K562 (cell line): ENCODE measurements at regions not wholly inside any gene's neighbourhood (a gene's known extent, or its start where the extent isn't known, plus 50 kb on each side); places are given as distances from the start of the nearest gene placed in this dataset.
A peak's percentile ranks its signal among the peaks of the same experiment; 100 is the strongest.

Source experiments
- ATAC-seq: fragments of 200-7000 bp; cut with Tn5 transposase; 3 replicates; pipeline ENCODE4 v1.9.1; 2020; ENCODE audit warnings: moderate library complexity
- BruUV-seq: library from RNA; stranded (reverse); fragments of 400-500 nt; replicated peaks from 2 replicates; lab custom pipeline; 2021; lab: Mats Ljungman, UMichigan
- CTCF ChIA-PET: fragments of 300-600 bp; formaldehyde crosslinking; extraction: SDS; loops from one replicate; lab custom pipeline; 2021; ENCODE audit warnings: low intra/inter-chr PET ratio; lab: Yijun Ruan, JAX
- POLR2A ChIA-PET: fragments of 300-600, 350-650 bp; sonication (Branson Sonifier 250); formaldehyde crosslinking; extraction: SDS; loops from one replicate; lab custom pipeline; 2021; ENCODE audit warnings: antibody characterized with exemption, inconsistent platforms; lab: Yijun Ruan, JAX
- DNase-seq, 4 experiments: peaks; one replicate each; pipeline versions ENCODE4 v3.0.0 to v3.0.0-alpha.2; 2011 to 2018; ENCODE audit warnings: low spot score in 3 of 4, mixed read lengths in 3 of 4; ENCODE audit errors: extremely low read depth in 1 of 4
- FAIRE-seq: peaks from 2 replicates; lab custom pipeline; 2011; peaks lifted over from hg19 to GRCh38; lab: Jason Lieb, UNC
- H2AFZ ChIP-seq: 2 replicates; pipeline ENCODE4 v1.6.0; 2011; ENCODE audit warnings: low read depth, low read length, control low read depth, inconsistent platforms
- H3K27ac ChIP-seq: fragments of 200-600 bp; 3 replicates; pipeline ENCODE4 v1.8.0; 2011; ENCODE audit warnings: low read depth, mild to moderate bottlenecking, control low read depth, inconsistent platforms, low read length, moderate library complexity, mixed read lengths; ENCODE audit errors: extremely low read depth
- H3K27me3 ChIP-seq, 2 experiments: fragments of 300-600 bp in 1 of 2; 2 replicates in 1 of 2; 3 replicates in 1 of 2; pipeline versions ENCODE4 v1.6.0 to v1.8.0; 2011; ENCODE audit warnings: inconsistent platforms in 2 of 2, low read length in 2 of 2, mild to moderate bottlenecking in 1 of 2, mixed read lengths in 1 of 2, moderate library complexity in 1 of 2; ENCODE audit not compliant: control insufficient read depth in 2 of 2, insufficient read depth in 2 of 2
- H3K36me3 ChIP-seq: fragments of 300-600 bp; 3 replicates; pipeline ENCODE4 v1.8.0; 2011; ENCODE audit warnings: mild to moderate bottlenecking, low read length, inconsistent platforms; ENCODE audit not compliant: control insufficient read depth, insufficient read depth
- H3K4me1 ChIP-seq, 2 experiments: fragments of 200-600 bp in 1 of 2; replicated peaks in 1 of 2; 2 replicates in 1 of 2; 3 replicates in 1 of 2; pipeline versions ENCODE4 v1.5.1 to v1.8.0; 2011; ENCODE audit warnings: inconsistent platforms in 2 of 2, low read length in 2 of 2, mild to moderate bottlenecking in 1 of 2, mixed read lengths in 1 of 2, moderate library complexity in 1 of 2; ENCODE audit not compliant: control insufficient read depth in 2 of 2, insufficient read depth in 2 of 2
- H3K4me2 ChIP-seq: 2 replicates; pipeline ENCODE4 v1.6.1; 2011; ENCODE audit warnings: low read length, control low read depth, inconsistent platforms, mixed read lengths; ENCODE audit not compliant: insufficient read depth
- H3K4me3 ChIP-seq: fragments of 200-600 bp; sonication (generic), shearing (Covaris generic); 2 replicates; pipeline ENCODE4 v1.5.1; 2016; ENCODE audit warnings: control low read depth, inconsistent platforms
- H3K79me2 ChIP-seq: fragments of 200-600 bp; 3 replicates; pipeline ENCODE4 v1.8.0; 2011; ENCODE audit warnings: low read length, inconsistent platforms; ENCODE audit not compliant: control insufficient read depth, insufficient read depth
- H3K9ac ChIP-seq, 2 experiments: 2 replicates each; pipeline versions ENCODE4 v1.6.0 to v1.6.1; 2011; ENCODE audit warnings: low read depth in 2 of 2, low read length in 2 of 2, control low read depth in 1 of 2, inconsistent platforms in 1 of 2, mild to moderate bottlenecking in 1 of 2, mixed read lengths in 1 of 2; ENCODE audit not compliant: insufficient read depth in 1 of 2
- H3K9me1 ChIP-seq: one replicate; pipeline ENCODE4 v1.6.0; 2011; ENCODE audit warnings: inconsistent platforms, mild to moderate bottlenecking, low read length, moderate library complexity; ENCODE audit not compliant: control insufficient read depth, insufficient read depth
- H3K9me3 ChIP-seq: replicated peaks from 2 replicates; pipeline ENCODE4 v1.5.1; 2011; ENCODE audit warnings: low read depth, low read length, inconsistent platforms; ENCODE audit not compliant: control insufficient read depth, insufficient read depth
- H4K20me1 ChIP-seq: replicated peaks from 2 replicates; pipeline ENCODE4 v1.6.1; 2011; ENCODE audit warnings: low read length, inconsistent platforms, mixed read lengths; ENCODE audit not compliant: control insufficient read depth, insufficient read depth
- BCOR ChIP-seq: fragments of 450-650 bp; IDR thresholded peaks from 2 replicates; pipeline ENCODE4 v1.6.1; 2016
- DDX20 ChIP-seq: fragments of 450-650 bp; IDR thresholded peaks from 2 replicates; pipeline ENCODE4 v1.6.1; 2016; ENCODE audit warnings: missing genetic modification characterization, low read depth, mild to moderate bottlenecking, missing compliant biosample characterization, moderate library complexity
- FOXO4 ChIP-seq: fragments of 450-650 bp; formaldehyde crosslinking; IDR thresholded peaks from 2 replicates; pipeline ENCODE4 v1.4.0; 2020; ENCODE audit warnings: mild to moderate bottlenecking, moderate library complexity
- MAZ ChIP-seq, 2 experiments: fragments of 450-650 bp in 1 of 2; sonication (generic) in 1 of 2; formaldehyde crosslinking; IDR thresholded peaks in 1 of 2; conservative IDR thresholded peaks in 1 of 2; 2 replicates each; pipeline versions ENCODE4 v1.4.0 to v1.5.0; 2020; ENCODE audit warnings: mild to moderate bottlenecking in 1 of 2, missing genetic modification reagents in 1 of 2
- NR2F6 ChIP-seq: fragments of 450-650 bp; formaldehyde crosslinking; IDR thresholded peaks from 2 replicates; pipeline ENCODE4 v1.4.0; 2020; ENCODE audit warnings: mild to moderate bottlenecking
- RBM25 ChIP-seq: fragments of 200-400 bp; formaldehyde crosslinking; IDR thresholded peaks from 2 replicates; pipeline ENCODE4 v1.6.1; 2018; ENCODE audit warnings: low read length, low read depth, moderate library complexity; ENCODE audit not compliant: severe bottlenecking
- RCOR1 ChIP-seq, 2 experiments: IDR thresholded peaks; 2 replicates each; pipeline ENCODE4 v1.6.1; 2012; ENCODE audit warnings: low read depth in 2 of 2, low read length in 2 of 2, borderline replicate concordance in 1 of 2, improper control_type of control experiment in 1 of 2
- SREBF2 ChIP-seq: sonication (generic); formaldehyde crosslinking; IDR thresholded peaks from 2 replicates; pipeline ENCODE4 v1.4.0; 2020; ENCODE audit warnings: mild to moderate bottlenecking, missing genetic modification reagents
- TARDBP ChIP-seq: fragments of 450-650 bp; IDR thresholded peaks from 2 replicates; pipeline ENCODE4 v1.6.1; 2016
- TCFL5 ChIP-seq: fragments of 250-450 bp; sonication (Bioruptor Pico); conservative IDR thresholded peaks from 2 replicates; pipeline ENCODE4 v1.6.1; 2021; ENCODE audit warnings: mild to moderate bottlenecking, moderate library complexity, matching md5 sums
- XRCC3 ChIP-seq: fragments of 450-650 bp; IDR thresholded peaks from 2 replicates; pipeline ENCODE4 v1.6.1; 2017; ENCODE audit warnings: mild to moderate bottlenecking, moderate library complexity
- YBX1 ChIP-seq: fragments of 450-650 bp; IDR thresholded peaks from 2 replicates; pipeline ENCODE4 v1.7.1; 2016; ENCODE audit warnings: mild to moderate bottlenecking
- ZBTB1 ChIP-seq: sonication (generic); formaldehyde crosslinking; IDR thresholded peaks from 2 replicates; pipeline ENCODE4 v1.8.1; 2023; ENCODE audit warnings: missing genetic modification reagents, low read depth, mild to moderate bottlenecking, borderline replicate concordance
- ZBTB33 ChIP-seq: sonication (generic); formaldehyde crosslinking; IDR thresholded peaks from 2 replicates; pipeline ENCODE4 v1.8.1; 2023; ENCODE audit warnings: mild to moderate bottlenecking, missing genetic modification reagents
- WGBS: fragments of 100-300 bp; shearing (Covaris generic); methylation state at CpG from one replicate; pipeline ENCODE4 v1.1.6; 2016; ENCODE audit warnings: low coverage, mixed read lengths; ENCODE audit not compliant: insufficient coverage; ENCODE audit errors: missing lambda C conversion rate; 5-methylcytosine and 5-hydroxymethylcytosine counted together
- in situ Hi-C: fragments of 300-500 bp; cut with MboI; formaldehyde crosslinking; loops from 4 replicates; pipeline ENCODE4 v1.15.0; 2018; ENCODE audit warnings: inconsistent platforms, mixed read lengths
- intact Hi-C: fragments of 100-400 bp; cut with micrococcal nuclease; formaldehyde crosslinking; loops from 2 replicates; pipeline ENCODE4 v1.14.2; 2022

- WGBS, result 55% methylated on average over 9 of the region's 15 CpGs
- H3K9me3 ChIP-seq, result no peaks in the 10 kb centered on the region
- intact Hi-C loops (no loop called here), in situ Hi-C loops (no loop called here)
- H2AFZ ChIP-seq, result no peak overlapping the region
- H3K4me3 ChIP-seq, result no peak overlapping the region
- POLR2A ChIA-PET, result no interaction called here
- no peaks in the 10 kb centered on the region for H3K79me2 ChIP-seq
- no peak overlapping the region for H3K27ac ChIP-seq
- peaks cover 7 to 10% of the 10 kb centered on the region in 2 experiments; a peak in 3 of 5 replicates for H3K4me1 ChIP-seq
- no peaks in the 10 kb centered on the region; a peak in 2 of 5 replicates for H3K27me3 ChIP-seq
- H3K4me2 ChIP-seq, result no peak overlapping the region
- TF ChIP-seq ZBTB1 (CRISPR knock-in tag) (no peak), NR2F6 (CRISPR knock-in tag) (no peak), MAZ (CRISPR knock-in tag; conservative IDR thresholded peaks at IDR 0.05 in 1 of 2, IDR thresholded peaks at IDR 0.05 in 1 of 2) (no peak), YBX1 (no peak), DDX20 (no peak)
- no peaks in the 10 kb centered on the region for H3K36me3 ChIP-seq
- FAIRE-seq (no peak), ATAC-seq (no peak), DNase-seq (no peak)
- H4K20me1 ChIP-seq, result no peaks in the 10 kb centered on the region; the same call in 1 of the 2 replicates
- BruUV-seq, result no TSS peak
- H3K9ac ChIP-seq, result no peak overlapping the region
- CTCF ChIA-PET, result no interaction called here
- no peaks in the 10 kb centered on the region for H3K9me1 ChIP-seq
Measured at GRCh38 chrX:40300286-40300890, 202.6 kb upstream of the BCOR start.

- no peaks in the 10 kb centered on the region for H3K79me2 ChIP-seq
- no peaks in the 10 kb centered on the region for H3K9me3 ChIP-seq
- intact Hi-C loops, result no loop called here
- H4K20me1 ChIP-seq, result no peaks in the 10 kb centered on the region; the same call in 1 of the 2 replicates
- H3K27me3 ChIP-seq, result no peaks in the 10 kb centered on the region; a peak in 2 of 5 replicates
- H3K9ac ChIP-seq, result no peak overlapping the region
- no peaks in the 10 kb centered on the region for H3K36me3 ChIP-seq
- ATAC-seq (no peak), FAIRE-seq (no peak), DNase-seq (no peak)
- ChIA-PET POLR2A (no interaction called here), CTCF (no interaction called here)
- no TSS peak for BruUV-seq
- no peak overlapping the region for H2AFZ ChIP-seq
- no peaks in the 10 kb centered on the region for H3K9me1 ChIP-seq
- H3K4me2 ChIP-seq, result no peak overlapping the region
- WGBS, result 49% methylated on average over 9 of the region's 9 CpGs
- H3K4me3 ChIP-seq, result no peak overlapping the region
- H3K27ac ChIP-seq, result no peak overlapping the region
- H3K4me1 ChIP-seq, result peaks cover 7 to 10% of the 10 kb centered on the region in 2 experiments; a peak in 3 of 5 replicates
- in situ Hi-C loops, result no loop called here
- TF ChIP-seq BCOR (peak; percentile 67; the same call in 1 of the 2 replicates), RBM25 (peak; percentile 59), TARDBP (no peak), ZBTB33 (CRISPR knock-in tag) (peak; percentile 83), SREBF2 (CRISPR knock-in tag) (no peak), XRCC3 (no peak), RCOR1 (IDR thresholded peaks at IDR 0.05; ENCODE audit: borderline replicate concordance in 1 of 2, low read depth in 2 of 2, low read length in 2 of 2) (0 out of 4 replicates have a peak, but pooled peaks of 1 of the 2 experiments have one; percentile 17), TCFL5 (no peak), FOXO4 (no peak)
Measured at GRCh38 chrX:40299641-40300046, 201.9 kb upstream of the BCOR start.
